DND-41 (cell line): ENCODE measurements at regions not wholly inside any gene's neighbourhood (a gene's known extent, or its start where the extent isn't known, plus 50 kb on each side); places are given as distances from the start of the nearest gene placed in this dataset.

Experiments used
- ATAC-seq: fragments of 200-7000 bp; cut with Tn5 transposase; 3 replicates; pipeline ENCODE4 v1.9.1; 2021; ENCODE audit warnings: low read depth; ENCODE audit not compliant: insufficient read depth
- DNase-seq: peaks from one replicate; pipeline ENCODE4 v3.0.0-alpha.2; 2020
- H2AFZ ChIP-seq: 2 replicates; pipeline ENCODE4 v1.6.0; 2012; ENCODE audit warnings: low read depth, low read length
- H3K27ac ChIP-seq: 2 replicates; pipeline ENCODE4 v1.5.1; 2012; ENCODE audit warnings: low read length, inconsistent platforms
- H3K27me3 ChIP-seq: fragments of 200-600 bp; sonication (generic); 2 replicates; pipeline ENCODE4 v1.6.0; 2012; ENCODE audit warnings: low read length, mild to moderate bottlenecking, inconsistent platforms; ENCODE audit not compliant: insufficient read depth, poor library complexity
- H3K36me3 ChIP-seq: 2 replicates; pipeline ENCODE4 v1.5.1; 2012; ENCODE audit warnings: low read length, inconsistent platforms; ENCODE audit not compliant: insufficient read depth
- H3K4me1 ChIP-seq: 2 replicates; pipeline ENCODE4 v1.5.1; 2012; ENCODE audit warnings: mild to moderate bottlenecking, low read length; ENCODE audit not compliant: insufficient read depth
- H3K4me2 ChIP-seq: 2 replicates; pipeline ENCODE4 v1.6.0; 2012; ENCODE audit warnings: mild to moderate bottlenecking, moderate library complexity, low read length, inconsistent platforms; ENCODE audit not compliant: insufficient read depth
- H3K4me3 ChIP-seq, 2 experiments: fragments of 200-600 bp in 1 of 2; shearing (Covaris generic) in 1 of 2; 2 replicates each; pipeline ENCODE4 v1.5.1; 2012 to 2016; ENCODE audit warnings: inconsistent platforms in 2 of 2, low read length in 2 of 2, mild to moderate bottlenecking in 2 of 2, low read depth in 1 of 2, moderate library complexity in 1 of 2
- H3K79me2 ChIP-seq: 2 replicates; pipeline ENCODE4 v1.6.0; 2012; ENCODE audit warnings: low read length, inconsistent platforms; ENCODE audit not compliant: insufficient read depth
- H3K9ac ChIP-seq: 2 replicates; pipeline ENCODE4 v1.6.0; 2012; ENCODE audit warnings: low read depth, mild to moderate bottlenecking, inconsistent platforms, low read length, moderate library complexity
- H3K9me3 ChIP-seq: 2 replicates; pipeline ENCODE4 v1.5.1; 2012; ENCODE audit warnings: low read length, moderate library complexity, mild to moderate bottlenecking, inconsistent platforms; ENCODE audit not compliant: insufficient read depth, severe bottlenecking
- H4K20me1 ChIP-seq: 2 replicates; pipeline ENCODE4 v1.6.0; 2012; ENCODE audit warnings: low read length; ENCODE audit not compliant: insufficient read depth
- CTCF ChIP-seq: IDR thresholded peaks from 2 replicates; pipeline ENCODE4 v1.5.1; 2012; ENCODE audit warnings: borderline replicate concordance, low read length, moderate library complexity, mild to moderate bottlenecking; ENCODE audit not compliant: poor library complexity, severe bottlenecking; ENCODE audit errors: extremely low read depth
- EZH2 ChIP-seq: IDR thresholded peaks from 3 replicates; pipeline ENCODE4 v1.6.1; 2012; ENCODE audit warnings: borderline replicate concordance, low read depth, mild to moderate bottlenecking, moderate library complexity, low read length, inconsistent platforms; ENCODE audit not compliant: severe bottlenecking

GRCh38 chr22:26817926-26818325 is 160.5 kb downstream of the MIAT start:
- ATAC-seq, result no peak
- TF ChIP-seq CTCF (no peak), EZH2 (no peak)
- H3K9me3 ChIP-seq, result no peaks in the 10 kb centered on the region
- H2AFZ ChIP-seq, result no peak overlapping the region
- H3K27me3 ChIP-seq, result no peaks in the 10 kb centered on the region
- no peak overlapping the region for H3K4me2 ChIP-seq
- H4K20me1 ChIP-seq, result no peaks in the 10 kb centered on the region
- no peak overlapping the region for H3K9ac ChIP-seq
- H3K79me2 ChIP-seq, result no peaks in the 10 kb centered on the region
- no peaks in the 10 kb centered on the region for H3K4me1 ChIP-seq
- no peaks in the 10 kb centered on the region for H3K36me3 ChIP-seq
- no peak overlapping the region for H3K27ac ChIP-seq
- no peak for DNase-seq
- no peak overlapping the region for H3K4me3 ChIP-seq

- Histone ChIP-seq H3K4me2 (no peak overlapping the region), H4K20me1 (no peaks in the 10 kb centered on the region), H3K36me3 (no peaks in the 10 kb centered on the region), H2AFZ (no peak overlapping the region), H3K27ac (no peak overlapping the region), H3K27me3 (no peaks in the 10 kb centered on the region), H3K4me3 (no peak overlapping the region), H3K9ac (no peak overlapping the region), H3K9me3 (no peaks in the 10 kb centered on the region), H3K4me1 (no peaks in the 10 kb centered on the region), H3K79me2 (no peaks in the 10 kb centered on the region)
- DNase-seq (no peak), ATAC-seq (no peak)
- TF ChIP-seq CTCF, result no peak
- TF ChIP-seq EZH2, result no peak
Measured at GRCh38 chr22:26821854-26822253, 164.5 kb downstream of the MIAT start.

- Histone ChIP-seq H2AFZ (no peak overlapping the region), H3K27ac (no peak overlapping the region), H3K4me2 (no peak overlapping the region), H3K27me3 (no peaks in the 10 kb centered on the region), H3K79me2 (no peaks in the 10 kb centered on the region), H4K20me1 (no peaks in the 10 kb centered on the region), H3K4me1 (no peaks in the 10 kb centered on the region), H3K9ac (no peak overlapping the region), H3K36me3 (no peaks in the 10 kb centered on the region), H3K9me3 (no peaks in the 10 kb centered on the region), H3K4me3 (no peak overlapping the region)
- ATAC-seq, result no peak
- DNase-seq, result no peak
- TF ChIP-seq CTCF, result no peak
- no peak for TF ChIP-seq EZH2
Measured at GRCh38 chr22:26822313-26822712, 164.9 kb downstream of the MIAT start.

GRCh38 chr22:26823966-26824365 is 166.6 kb downstream of the MIAT start:
- Histone ChIP-seq H3K9ac (no peak overlapping the region), H3K9me3 (no peaks in the 10 kb centered on the region), H3K27ac (no peak overlapping the region), H3K79me2 (no peaks in the 10 kb centered on the region), H3K4me2 (no peak overlapping the region), H3K4me3 (no peak overlapping the region), H3K4me1 (no peaks in the 10 kb centered on the region), H4K20me1 (no peaks in the 10 kb centered on the region), H3K27me3 (no peaks in the 10 kb centered on the region), H2AFZ (no peak overlapping the region), H3K36me3 (no peaks in the 10 kb centered on the region)
- TF ChIP-seq CTCF (no peak), EZH2 (no peak)
- no peak for ATAC-seq
- no peak for DNase-seq
